ENCODE measurements at regions not wholly inside any gene's neighbourhood (a gene's known extent, or its start where the extent isn't known, plus 50 kb on each side); places are given as distances from the start of the nearest gene placed in this dataset.

GRCh38 chr11:39725081-39725480, 1734.4 kb downstream of the LRRC4C start:
- TF ChIP-seq CTCF (IDR thresholded peaks at IDR 0.05) (no peak), POLR2AphosphoS5 (IDR thresholded peaks at IDR 0.05) (no peak)

All from transverse colon (tissue), 4 donors.